Ovary (tissue), 3 donors: ENCODE measurements at regions not wholly inside any gene's neighbourhood (a gene's known extent, or its start where the extent isn't known, plus 50 kb on each side); places are given as distances from the start of the nearest gene placed in this dataset.

ENCODE experiments used
- EP300 ChIP-seq: sonication (generic); formaldehyde crosslinking; IDR thresholded peaks from one replicate; pipeline ENCODE4 v1.6.1; 2017; ENCODE audit warnings: antibody characterized with exemption
- POLR2A ChIP-seq: fragments of 450-650 bp; IDR thresholded peaks from one replicate; pipeline ENCODE4 v1.6.1; 2017; ENCODE audit warnings: antibody characterized with exemption, mild to moderate bottlenecking, moderate library complexity
- TF ChIP-seq, protein P1 (sequence below), 3 donors: fragments of 450-650 bp in 2 of 3; fragments of 200-600 bp in 1 of 3; IDR thresholded peaks; one replicate each; pipeline versions ENCODE4 v1.5.1 to v1.8.0; 2016 to 2022; ENCODE audit warnings: antibody characterized with exemption in 3 of 3, mild to moderate bottlenecking in 1 of 3
- donor health status: DM: no; HTN: no; CAD: no.

- TF ChIP-seq POLR2A (no peak), EP300 (no peak)
- TF ChIP-seq, protein P1, sequence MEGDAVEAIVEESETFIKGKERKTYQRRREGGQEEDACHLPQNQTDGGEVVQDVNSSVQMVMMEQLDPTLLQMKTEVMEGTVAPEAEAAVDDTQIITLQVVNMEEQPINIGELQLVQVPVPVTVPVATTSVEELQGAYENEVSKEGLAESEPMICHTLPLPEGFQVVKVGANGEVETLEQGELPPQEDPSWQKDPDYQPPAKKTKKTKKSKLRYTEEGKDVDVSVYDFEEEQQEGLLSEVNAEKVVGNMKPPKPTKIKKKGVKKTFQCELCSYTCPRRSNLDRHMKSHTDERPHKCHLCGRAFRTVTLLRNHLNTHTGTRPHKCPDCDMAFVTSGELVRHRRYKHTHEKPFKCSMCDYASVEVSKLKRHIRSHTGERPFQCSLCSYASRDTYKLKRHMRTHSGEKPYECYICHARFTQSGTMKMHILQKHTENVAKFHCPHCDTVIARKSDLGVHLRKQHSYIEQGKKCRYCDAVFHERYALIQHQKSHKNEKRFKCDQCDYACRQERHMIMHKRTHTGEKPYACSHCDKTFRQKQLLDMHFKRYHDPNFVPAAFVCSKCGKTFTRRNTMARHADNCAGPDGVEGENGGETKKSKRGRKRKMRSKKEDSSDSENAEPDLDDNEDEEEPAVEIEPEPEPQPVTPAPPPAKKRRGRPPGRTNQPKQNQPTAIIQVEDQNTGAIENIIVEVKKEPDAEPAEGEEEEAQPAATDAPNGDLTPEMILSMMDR (IDR thresholded peaks at IDR 0.05): no peak
Observed at GRCh38 chr12:40598073-40598472, 94.2 kb upstream of the CNTN1 start.
